Keratinocyte (primary cell): ENCODE measurements at regions not wholly inside any gene's neighbourhood (a gene's known extent, or its start where the extent isn't known, plus 50 kb on each side); places are given as distances from the start of the nearest gene placed in this dataset.

Experiments
- EZH2 ChIP-seq: IDR thresholded peaks from one replicate; pipeline ENCODE4 v1.6.1; 2012; ENCODE audit warnings: inconsistent platforms, mild to moderate bottlenecking, low read length, moderate library complexity
- TF ChIP-seq, protein P1 (sequence below), 3 experiments: IDR thresholded peaks in 1 of 3; conservative IDR thresholded peaks in 1 of 3; optimal IDR thresholded peaks in 1 of 3; 2 replicates in 2 of 3; 3 replicates in 1 of 3; pipeline versions ENCODE3 to v1.5.1; 2011; ENCODE audit warnings: low read length in 3 of 3, mild to moderate bottlenecking in 3 of 3, moderate library complexity in 2 of 3, control low read depth in 1 of 3, inconsistent platforms in 1 of 3; ENCODE audit not compliant: insufficient read depth in 2 of 3; ENCODE audit errors: extremely low read depth in 1 of 3

GRCh38 chr3:930866-931265 is 162.0 kb upstream of the CNTN6 start:
- TF ChIP-seq, protein P1, sequence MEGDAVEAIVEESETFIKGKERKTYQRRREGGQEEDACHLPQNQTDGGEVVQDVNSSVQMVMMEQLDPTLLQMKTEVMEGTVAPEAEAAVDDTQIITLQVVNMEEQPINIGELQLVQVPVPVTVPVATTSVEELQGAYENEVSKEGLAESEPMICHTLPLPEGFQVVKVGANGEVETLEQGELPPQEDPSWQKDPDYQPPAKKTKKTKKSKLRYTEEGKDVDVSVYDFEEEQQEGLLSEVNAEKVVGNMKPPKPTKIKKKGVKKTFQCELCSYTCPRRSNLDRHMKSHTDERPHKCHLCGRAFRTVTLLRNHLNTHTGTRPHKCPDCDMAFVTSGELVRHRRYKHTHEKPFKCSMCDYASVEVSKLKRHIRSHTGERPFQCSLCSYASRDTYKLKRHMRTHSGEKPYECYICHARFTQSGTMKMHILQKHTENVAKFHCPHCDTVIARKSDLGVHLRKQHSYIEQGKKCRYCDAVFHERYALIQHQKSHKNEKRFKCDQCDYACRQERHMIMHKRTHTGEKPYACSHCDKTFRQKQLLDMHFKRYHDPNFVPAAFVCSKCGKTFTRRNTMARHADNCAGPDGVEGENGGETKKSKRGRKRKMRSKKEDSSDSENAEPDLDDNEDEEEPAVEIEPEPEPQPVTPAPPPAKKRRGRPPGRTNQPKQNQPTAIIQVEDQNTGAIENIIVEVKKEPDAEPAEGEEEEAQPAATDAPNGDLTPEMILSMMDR (optimal IDR thresholded peaks at IDR 0.05 in 1 of 3, IDR thresholded peaks at IDR 0.05 in 1 of 3, conservative IDR thresholded peaks at IDR 0.05 in 1 of 3; ENCODE audit: extremely low read depth in 1 of 3, insufficient read depth in 2 of 3, low read length in 3 of 3) = no peak
- no peak for TF ChIP-seq EZH2
